ENCODE measurements at regions not wholly inside any gene's neighbourhood (a gene's known extent, or its start where the extent isn't known, plus 50 kb on each side); places are given as distances from the start of the nearest gene placed in this dataset.

GRCh38 chr10:44627591-44628354 is 242.9 kb upstream of the CXCL12 start:
- no peak for TF ChIP-seq CTCF (IDR thresholded peaks at IDR 0.05)
- TF ChIP-seq EZH2 (IDR thresholded peaks at IDR 0.05; ENCODE audit: borderline replicate concordance, insufficient read depth, low read depth, low read length, poor library complexity, severe bottlenecking): no peak

Data from B cell (primary cell).